GM23338 (cell line): ENCODE measurements at regions not wholly inside any gene's neighbourhood (a gene's known extent, or its start where the extent isn't known, plus 50 kb on each side); places are given as distances from the start of the nearest gene placed in this dataset.

Source experiments
- ATAC-seq: fragments of 200-7000 bp; cut with Tn5 transposase; 3 replicates; pipeline ENCODE4 v1.9.1; 2020
- DNase-seq: peaks from one replicate; pipeline ENCODE4 v3.0.0-alpha.2; 2015; ENCODE audit warnings: low spot score
- H2AFZ ChIP-seq: fragments of 200-600 bp; sonication (generic); 2 replicates; pipeline ENCODE4 v1.8.0; 2016; ENCODE audit warnings: antibody characterized with exemption, mild to moderate bottlenecking, moderate library complexity
- H3F3A ChIP-seq: fragments of 200-600 bp; sonication (generic); replicated peaks from 2 replicates; pipeline ENCODE4 v1.8.0; 2017; ENCODE audit warnings: antibody characterized with exemption, mixed run types, low read depth
- H3K27ac ChIP-seq: fragments of 200-600 bp; sonication (generic); 2 replicates; pipeline ENCODE4 v1.6.1; 2016; ENCODE audit warnings: low read depth
- H3K27me3 ChIP-seq: fragments of 200-600 bp; sonication (generic); 2 replicates; pipeline ENCODE4 v1.8.0; 2016; ENCODE audit warnings: mild to moderate bottlenecking, mixed run types, moderate library complexity; ENCODE audit not compliant: insufficient read depth
- H3K36me3 ChIP-seq: fragments of 200-600 bp; sonication (generic); 2 replicates; pipeline ENCODE4 v1.8.0; 2016; ENCODE audit warnings: mild to moderate bottlenecking; ENCODE audit not compliant: insufficient read depth
- H3K4me1 ChIP-seq: fragments of 200-600 bp; sonication (generic); 2 replicates; pipeline ENCODE4 v1.8.0; 2016; ENCODE audit warnings: mild to moderate bottlenecking, moderate library complexity; ENCODE audit not compliant: insufficient read depth
- H3K4me2 ChIP-seq: fragments of 200-600 bp; sonication (generic); 2 replicates; pipeline ENCODE4 v1.7.1; 2017; ENCODE audit warnings: mixed run types
- H3K4me3 ChIP-seq: fragments of 200-600 bp; sonication (generic); 2 replicates; pipeline ENCODE4 v1.6.1; 2016; ENCODE audit warnings: mixed run types
- H3K79me2 ChIP-seq: fragments of 200-600 bp; sonication (generic); replicated peaks from 2 replicates; pipeline ENCODE4 v1.8.0; 2017; ENCODE audit warnings: mild to moderate bottlenecking; ENCODE audit not compliant: insufficient read depth
- H3K9me2 ChIP-seq: fragments of 200-600 bp; sonication (generic); 2 replicates; pipeline ENCODE4 v1.8.0; 2017; ENCODE audit not compliant: insufficient read depth
- H4K20me1 ChIP-seq: fragments of 200-600 bp; sonication (generic); replicated peaks from 2 replicates; pipeline ENCODE4 v1.8.0; 2017; ENCODE audit warnings: mild to moderate bottlenecking; ENCODE audit not compliant: insufficient read depth
- H3K27ac Mint-ChIP-seq: 2 replicates; pipeline ENCODE4 v1.8.0; 2020; ENCODE audit warnings: inconsistent platforms, mild to moderate bottlenecking, moderate library complexity, mixed read lengths
- H3K27me3 Mint-ChIP-seq: 3 replicates; pipeline ENCODE4 v1.8.0; 2022; ENCODE audit warnings: low read depth, mild to moderate bottlenecking, moderate library complexity, mixed read lengths, inconsistent platforms; ENCODE audit not compliant: insufficient read depth, poor library complexity
- H3K36me3 Mint-ChIP-seq: 3 replicates; pipeline ENCODE4 v1.8.0; 2021; ENCODE audit warnings: low read depth, mild to moderate bottlenecking, inconsistent platforms, moderate library complexity, mixed read lengths
- H3K4me1 Mint-ChIP-seq: 3 replicates; pipeline ENCODE4 v1.8.0; 2020; ENCODE audit warnings: mild to moderate bottlenecking, inconsistent platforms, mixed read lengths
- H3K4me3 Mint-ChIP-seq: 3 replicates; pipeline ENCODE4 v1.8.0; 2021; ENCODE audit warnings: moderate library complexity, mild to moderate bottlenecking, inconsistent platforms, mixed read lengths
- H3K9me3 Mint-ChIP-seq: 3 replicates; pipeline ENCODE4 v1.8.0; 2020; ENCODE audit warnings: moderate library complexity, mild to moderate bottlenecking, inconsistent platforms, mixed read lengths
- CREB1 ChIP-seq: fragments of 250-450 bp; sonication (Bioruptor Pico); IDR thresholded peaks from 2 replicates; pipeline ENCODE4 v1.5.0; 2020; ENCODE audit warnings: low read depth, mild to moderate bottlenecking, moderate library complexity
- EZH2 ChIP-seq: fragments of 200-600 bp; sonication (generic); IDR thresholded peaks from one replicate; pipeline ENCODE4 v1.8.0; 2017; ENCODE audit warnings: antibody characterized with exemption, mild to moderate bottlenecking, low read depth; ENCODE audit not compliant: unreplicated experiment
- EZH2phosphoT487 ChIP-seq: fragments of 200-600 bp; sonication (generic); IDR thresholded peaks from one replicate; pipeline ENCODE4 v1.8.1; 2018; ENCODE audit warnings: antibody characterized with exemption; ENCODE audit not compliant: unreplicated experiment
- JUNB ChIP-seq: IDR thresholded peaks from one replicate; pipeline ENCODE4 v1.6.1; 2016; ENCODE audit warnings: antibody characterized with exemption; ENCODE audit not compliant: unreplicated experiment
- NANOG ChIP-seq: IDR thresholded peaks from 2 replicates; pipeline ENCODE4 v1.6.1; 2016; ENCODE audit warnings: antibody characterized with exemption, borderline replicate concordance
- POLR2AphosphoS5 ChIP-seq: IDR thresholded peaks from 2 replicates; pipeline ENCODE4 v1.6.1; 2016; ENCODE audit warnings: antibody characterized with exemption, low read depth
- STAT1 ChIP-seq: IDR thresholded peaks from one replicate; pipeline ENCODE4 v1.6.1; 2016; ENCODE audit warnings: antibody characterized with exemption; ENCODE audit not compliant: unreplicated experiment
- ZNF114 ChIP-seq: fragments of 250-450 bp; sonication (Bioruptor Pico); IDR thresholded peaks from 2 replicates; pipeline ENCODE4 v1.5.0; 2020; ENCODE audit warnings: mild to moderate bottlenecking, moderate library complexity
- ZNF331 ChIP-seq: fragments of 250-450 bp; sonication (Bioruptor Pico); IDR thresholded peaks from 2 replicates; pipeline ENCODE4 v1.5.0; 2020; ENCODE audit warnings: low read depth, mild to moderate bottlenecking, moderate library complexity
- TF ChIP-seq, protein P1 (sequence below): fragments of 250-450 bp; sonication (Bioruptor Pico); IDR thresholded peaks from 2 replicates; pipeline ENCODE4 v1.5.0; 2020; ENCODE audit warnings: mild to moderate bottlenecking, moderate library complexity
- TF ChIP-seq, protein P2 (sequence below): IDR thresholded peaks from 2 replicates; pipeline ENCODE4 v1.6.1; 2016; ENCODE audit warnings: antibody characterized with exemption
- TF ChIP-seq, protein P3 (sequence below): IDR thresholded peaks from one replicate; pipeline ENCODE4 v1.6.1; 2018; ENCODE audit warnings: antibody characterized with exemption; ENCODE audit not compliant: unreplicated experiment
- TF ChIP-seq, protein P4 (sequence below), 2 experiments: fragments of 200-600 bp in 1 of 2; sonication (generic) in 1 of 2; conservative IDR thresholded peaks; 2 replicates each; pipeline versions ENCODE4 v1.5.1 to v1.6.1; 2016 to 2017; ENCODE audit warnings: antibody characterized with exemption in 2 of 2, low read depth in 2 of 2, mild to moderate bottlenecking in 2 of 2, moderate library complexity in 1 of 2

DNA sequence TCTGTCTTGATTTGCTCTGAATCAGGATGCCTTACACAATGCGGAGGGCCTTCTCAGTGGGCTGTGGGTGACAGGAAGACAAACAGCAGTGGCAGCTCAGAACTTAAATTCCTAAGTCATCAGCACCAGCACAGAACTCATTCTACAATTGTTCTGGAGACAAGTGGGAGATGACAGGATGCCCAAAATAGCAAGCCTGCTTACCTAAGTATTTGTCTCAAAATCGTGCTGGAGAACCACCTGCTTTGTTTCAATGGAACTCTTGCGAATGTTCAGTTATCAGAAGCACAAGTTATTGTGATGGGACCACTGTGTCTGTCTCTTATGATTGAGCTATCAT is 76.1 kb downstream of the VCAM1 start:
- Histone ChIP-seq H3K9me2 (no peaks in the 10 kb centered on the region), H4K20me1 (no peaks in the 10 kb centered on the region), H3K79me2 (no peaks in the 10 kb centered on the region), H3K27ac (no peak overlapping the region), H3K27me3 (no peaks in the 10 kb centered on the region), H3K36me3 (no peaks in the 10 kb centered on the region), H3K4me1 (peaks cover 8% of the 10 kb centered on the region; the same call in 1 of the 2 replicates), H3K4me3 (no peak overlapping the region), H3F3A (no peaks in the 10 kb centered on the region), H2AFZ (0 out of 2 replicates have a peak overlapping the region, but pooled peaks have one; percentile 29), H3K4me2 (no peak overlapping the region)
- no peak overlapping the region for H3K4me3 Mint-ChIP-seq
- H3K27me3 Mint-ChIP-seq, result no peaks in the 10 kb centered on the region
- H3K4me1 Mint-ChIP-seq, result peaks cover 15% of the 10 kb centered on the region; the same call in 2 of the 3 replicates
- no peak for TF ChIP-seq ZNF331
- TF ChIP-seq, protein P1, sequence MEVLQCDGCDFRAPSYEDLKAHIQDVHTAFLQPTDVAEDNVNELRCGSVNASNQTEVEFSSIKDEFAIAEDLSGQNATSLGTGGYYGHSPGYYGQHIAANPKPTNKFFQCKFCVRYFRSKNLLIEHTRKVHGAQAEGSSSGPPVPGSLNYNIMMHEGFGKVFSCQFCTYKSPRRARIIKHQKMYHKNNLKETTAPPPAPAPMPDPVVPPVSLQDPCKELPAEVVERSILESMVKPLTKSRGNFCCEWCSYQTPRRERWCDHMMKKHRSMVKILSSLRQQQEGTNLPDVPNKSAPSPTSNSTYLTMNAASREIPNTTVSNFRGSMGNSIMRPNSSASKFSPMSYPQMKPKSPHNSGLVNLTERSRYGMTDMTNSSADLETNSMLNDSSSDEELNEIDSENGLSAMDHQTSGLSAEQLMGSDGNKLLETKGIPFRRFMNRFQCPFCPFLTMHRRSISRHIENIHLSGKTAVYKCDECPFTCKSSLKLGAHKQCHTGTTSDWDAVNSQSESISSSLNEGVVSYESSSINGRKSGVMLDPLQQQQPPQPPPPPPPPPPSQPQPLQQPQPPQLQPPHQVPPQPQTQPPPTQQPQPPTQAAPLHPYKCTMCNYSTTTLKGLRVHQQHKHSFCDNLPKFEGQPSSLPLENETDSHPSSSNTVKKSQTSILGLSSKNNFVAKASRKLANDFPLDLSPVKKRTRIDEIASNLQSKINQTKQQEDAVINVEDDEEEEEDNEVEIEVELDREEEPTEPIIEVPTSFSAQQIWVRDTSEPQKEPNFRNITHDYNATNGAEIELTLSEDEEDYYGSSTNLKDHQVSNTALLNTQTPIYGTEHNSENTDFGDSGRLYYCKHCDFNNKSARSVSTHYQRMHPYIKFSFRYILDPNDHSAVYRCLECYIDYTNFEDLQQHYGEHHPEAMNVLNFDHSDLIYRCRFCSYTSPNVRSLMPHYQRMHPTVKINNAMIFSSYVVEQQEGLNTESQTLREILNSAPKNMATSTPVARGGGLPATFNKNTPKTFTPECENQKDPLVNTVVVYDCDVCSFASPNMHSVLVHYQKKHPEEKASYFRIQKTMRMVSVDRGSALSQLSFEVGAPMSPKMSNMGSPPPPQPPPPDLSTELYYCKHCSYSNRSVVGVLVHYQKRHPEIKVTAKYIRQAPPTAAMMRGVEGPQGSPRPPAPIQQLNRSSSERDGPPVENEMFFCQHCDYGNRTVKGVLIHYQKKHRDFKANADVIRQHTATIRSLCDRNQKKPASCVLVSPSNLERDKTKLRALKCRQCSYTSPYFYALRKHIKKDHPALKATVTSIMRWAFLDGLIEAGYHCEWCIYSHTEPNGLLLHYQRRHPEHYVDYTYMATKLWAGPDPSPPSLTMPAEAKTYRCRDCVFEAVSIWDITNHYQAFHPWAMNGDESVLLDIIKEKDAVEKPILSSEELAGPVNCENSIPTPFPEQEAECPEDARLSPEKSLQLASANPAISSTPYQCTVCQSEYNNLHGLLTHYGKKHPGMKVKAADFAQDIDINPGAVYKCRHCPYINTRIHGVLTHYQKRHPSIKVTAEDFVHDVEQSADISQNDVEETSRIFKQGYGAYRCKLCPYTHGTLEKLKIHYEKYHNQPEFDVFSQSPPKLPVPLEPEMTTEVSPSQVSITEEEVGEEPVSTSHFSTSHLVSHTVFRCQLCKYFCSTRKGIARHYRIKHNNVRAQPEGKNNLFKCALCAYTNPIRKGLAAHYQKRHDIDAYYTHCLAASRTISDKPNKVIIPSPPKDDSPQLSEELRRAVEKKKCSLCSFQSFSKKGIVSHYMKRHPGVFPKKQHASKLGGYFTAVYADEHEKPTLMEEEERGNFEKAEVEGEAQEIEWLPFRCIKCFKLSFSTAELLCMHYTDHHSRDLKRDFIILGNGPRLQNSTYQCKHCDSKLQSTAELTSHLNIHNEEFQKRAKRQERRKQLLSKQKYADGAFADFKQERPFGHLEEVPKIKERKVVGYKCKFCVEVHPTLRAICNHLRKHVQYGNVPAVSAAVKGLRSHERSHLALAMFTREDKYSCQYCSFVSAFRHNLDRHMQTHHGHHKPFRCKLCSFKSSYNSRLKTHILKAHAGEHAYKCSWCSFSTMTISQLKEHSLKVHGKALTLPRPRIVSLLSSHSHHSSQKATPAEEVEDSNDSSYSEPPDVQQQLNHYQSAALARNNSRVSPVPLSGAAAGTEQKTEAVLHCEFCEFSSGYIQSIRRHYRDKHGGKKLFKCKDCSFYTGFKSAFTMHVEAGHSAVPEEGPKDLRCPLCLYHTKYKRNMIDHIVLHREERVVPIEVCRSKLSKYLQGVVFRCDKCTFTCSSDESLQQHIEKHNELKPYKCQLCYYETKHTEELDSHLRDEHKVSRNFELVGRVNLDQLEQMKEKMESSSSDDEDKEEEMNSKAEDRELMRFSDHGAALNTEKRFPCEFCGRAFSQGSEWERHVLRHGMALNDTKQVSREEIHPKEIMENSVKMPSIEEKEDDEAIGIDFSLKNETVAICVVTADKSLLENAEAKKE, result no peak
- TF ChIP-seq NANOG, result no peak
- no peak for TF ChIP-seq CREB1
- no peak for TF ChIP-seq STAT1
- no peak for TF ChIP-seq EZH2phosphoT487
- TF ChIP-seq POLR2AphosphoS5, result no peak
- TF ChIP-seq, protein P2, sequence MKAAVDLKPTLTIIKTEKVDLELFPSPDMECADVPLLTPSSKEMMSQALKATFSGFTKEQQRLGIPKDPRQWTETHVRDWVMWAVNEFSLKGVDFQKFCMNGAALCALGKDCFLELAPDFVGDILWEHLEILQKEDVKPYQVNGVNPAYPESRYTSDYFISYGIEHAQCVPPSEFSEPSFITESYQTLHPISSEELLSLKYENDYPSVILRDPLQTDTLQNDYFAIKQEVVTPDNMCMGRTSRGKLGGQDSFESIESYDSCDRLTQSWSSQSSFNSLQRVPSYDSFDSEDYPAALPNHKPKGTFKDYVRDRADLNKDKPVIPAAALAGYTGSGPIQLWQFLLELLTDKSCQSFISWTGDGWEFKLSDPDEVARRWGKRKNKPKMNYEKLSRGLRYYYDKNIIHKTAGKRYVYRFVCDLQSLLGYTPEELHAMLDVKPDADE, result no peak
- no peak for TF ChIP-seq JUNB
- TF ChIP-seq ZNF114 (CRISPR knock-in tag), result no peak
- TF ChIP-seq, protein P3, sequence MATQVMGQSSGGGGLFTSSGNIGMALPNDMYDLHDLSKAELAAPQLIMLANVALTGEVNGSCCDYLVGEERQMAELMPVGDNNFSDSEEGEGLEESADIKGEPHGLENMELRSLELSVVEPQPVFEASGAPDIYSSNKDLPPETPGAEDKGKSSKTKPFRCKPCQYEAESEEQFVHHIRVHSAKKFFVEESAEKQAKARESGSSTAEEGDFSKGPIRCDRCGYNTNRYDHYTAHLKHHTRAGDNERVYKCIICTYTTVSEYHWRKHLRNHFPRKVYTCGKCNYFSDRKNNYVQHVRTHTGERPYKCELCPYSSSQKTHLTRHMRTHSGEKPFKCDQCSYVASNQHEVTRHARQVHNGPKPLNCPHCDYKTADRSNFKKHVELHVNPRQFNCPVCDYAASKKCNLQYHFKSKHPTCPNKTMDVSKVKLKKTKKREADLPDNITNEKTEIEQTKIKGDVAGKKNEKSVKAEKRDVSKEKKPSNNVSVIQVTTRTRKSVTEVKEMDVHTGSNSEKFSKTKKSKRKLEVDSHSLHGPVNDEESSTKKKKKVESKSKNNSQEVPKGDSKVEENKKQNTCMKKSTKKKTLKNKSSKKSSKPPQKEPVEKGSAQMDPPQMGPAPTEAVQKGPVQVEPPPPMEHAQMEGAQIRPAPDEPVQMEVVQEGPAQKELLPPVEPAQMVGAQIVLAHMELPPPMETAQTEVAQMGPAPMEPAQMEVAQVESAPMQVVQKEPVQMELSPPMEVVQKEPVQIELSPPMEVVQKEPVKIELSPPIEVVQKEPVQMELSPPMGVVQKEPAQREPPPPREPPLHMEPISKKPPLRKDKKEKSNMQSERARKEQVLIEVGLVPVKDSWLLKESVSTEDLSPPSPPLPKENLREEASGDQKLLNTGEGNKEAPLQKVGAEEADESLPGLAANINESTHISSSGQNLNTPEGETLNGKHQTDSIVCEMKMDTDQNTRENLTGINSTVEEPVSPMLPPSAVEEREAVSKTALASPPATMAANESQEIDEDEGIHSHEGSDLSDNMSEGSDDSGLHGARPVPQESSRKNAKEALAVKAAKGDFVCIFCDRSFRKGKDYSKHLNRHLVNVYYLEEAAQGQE, result no peak
- no peak for TF ChIP-seq EZH2
- TF ChIP-seq, protein P4, sequence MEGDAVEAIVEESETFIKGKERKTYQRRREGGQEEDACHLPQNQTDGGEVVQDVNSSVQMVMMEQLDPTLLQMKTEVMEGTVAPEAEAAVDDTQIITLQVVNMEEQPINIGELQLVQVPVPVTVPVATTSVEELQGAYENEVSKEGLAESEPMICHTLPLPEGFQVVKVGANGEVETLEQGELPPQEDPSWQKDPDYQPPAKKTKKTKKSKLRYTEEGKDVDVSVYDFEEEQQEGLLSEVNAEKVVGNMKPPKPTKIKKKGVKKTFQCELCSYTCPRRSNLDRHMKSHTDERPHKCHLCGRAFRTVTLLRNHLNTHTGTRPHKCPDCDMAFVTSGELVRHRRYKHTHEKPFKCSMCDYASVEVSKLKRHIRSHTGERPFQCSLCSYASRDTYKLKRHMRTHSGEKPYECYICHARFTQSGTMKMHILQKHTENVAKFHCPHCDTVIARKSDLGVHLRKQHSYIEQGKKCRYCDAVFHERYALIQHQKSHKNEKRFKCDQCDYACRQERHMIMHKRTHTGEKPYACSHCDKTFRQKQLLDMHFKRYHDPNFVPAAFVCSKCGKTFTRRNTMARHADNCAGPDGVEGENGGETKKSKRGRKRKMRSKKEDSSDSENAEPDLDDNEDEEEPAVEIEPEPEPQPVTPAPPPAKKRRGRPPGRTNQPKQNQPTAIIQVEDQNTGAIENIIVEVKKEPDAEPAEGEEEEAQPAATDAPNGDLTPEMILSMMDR (conservative IDR thresholded peaks at IDR 0.05; ENCODE audit: low read depth in 2 of 2), result no peak
- peak overlapping the region; percentile 36; the same call in 1 of the 2 replicates for H3K27ac Mint-ChIP-seq
- H3K36me3 Mint-ChIP-seq, result 0 out of 3 replicates have a peak, but pooled peaks cover 3% of the 10 kb centered on the region
- no peak for ATAC-seq
- H3K9me3 Mint-ChIP-seq, result peaks cover 4% of the 10 kb centered on the region; the same call in 2 of the 3 replicates
- DNase-seq, result no peak
